ENCODE measurements at regions not wholly inside any gene's neighbourhood (a gene's known extent, or its start where the extent isn't known, plus 50 kb on each side); places are given as distances from the start of the nearest gene placed in this dataset.

- DNase-seq: no peak
These were observed 72.5 kb upstream of the PARP11 start for GRCh38 chr12:3945671-3946070.

DNA sequence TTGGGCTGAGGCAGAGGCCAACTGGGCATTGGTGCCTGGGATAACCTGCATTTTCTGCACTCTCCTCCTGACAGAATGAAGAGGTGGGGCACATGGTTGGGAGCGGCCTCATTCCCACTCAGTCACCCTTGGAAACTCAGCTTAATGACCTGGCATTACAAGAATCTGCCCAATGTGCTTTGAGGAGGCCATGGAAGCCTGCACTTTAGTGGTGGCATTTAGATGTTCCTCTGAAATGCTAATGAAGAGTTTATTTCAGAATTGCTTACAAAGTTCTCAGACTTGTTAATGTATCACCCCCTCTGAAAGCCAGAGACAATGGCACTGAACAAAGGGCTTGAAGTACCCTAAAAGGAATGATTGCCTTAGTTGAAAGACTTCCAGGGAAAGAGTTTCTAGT lies 71.4 kb upstream of the PARP11 start:
- no peak for DNase-seq

- DNase-seq: no peak
These were observed 64.9 kb upstream of the PARP11 start for GRCh38 chr12:3938042-3938544.

DNA sequence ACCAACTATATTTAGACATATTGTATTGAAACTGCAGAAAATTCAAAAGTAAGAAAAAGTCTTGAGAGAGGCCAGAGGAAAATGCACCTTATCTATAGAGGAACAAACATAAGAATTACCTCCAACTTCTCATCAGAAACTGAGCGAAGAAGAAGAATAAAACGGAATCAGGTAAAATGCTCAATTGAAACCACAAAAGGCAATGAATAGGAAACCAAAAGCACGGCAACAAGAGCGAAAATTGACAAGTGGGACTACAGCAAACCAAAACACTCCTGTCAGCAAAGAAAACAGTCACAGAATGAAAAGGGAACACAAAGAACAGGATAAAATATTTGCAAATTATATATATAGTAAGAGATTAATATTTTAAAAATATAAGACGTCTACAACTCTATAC lies 61.9 kb upstream of the PARP11 start:
- DNase-seq: no peak

GRCh38 chr12:3933819-3934192 lies 60.6 kb upstream of the PARP11 start:
- DNase-seq: no peak

DNA sequence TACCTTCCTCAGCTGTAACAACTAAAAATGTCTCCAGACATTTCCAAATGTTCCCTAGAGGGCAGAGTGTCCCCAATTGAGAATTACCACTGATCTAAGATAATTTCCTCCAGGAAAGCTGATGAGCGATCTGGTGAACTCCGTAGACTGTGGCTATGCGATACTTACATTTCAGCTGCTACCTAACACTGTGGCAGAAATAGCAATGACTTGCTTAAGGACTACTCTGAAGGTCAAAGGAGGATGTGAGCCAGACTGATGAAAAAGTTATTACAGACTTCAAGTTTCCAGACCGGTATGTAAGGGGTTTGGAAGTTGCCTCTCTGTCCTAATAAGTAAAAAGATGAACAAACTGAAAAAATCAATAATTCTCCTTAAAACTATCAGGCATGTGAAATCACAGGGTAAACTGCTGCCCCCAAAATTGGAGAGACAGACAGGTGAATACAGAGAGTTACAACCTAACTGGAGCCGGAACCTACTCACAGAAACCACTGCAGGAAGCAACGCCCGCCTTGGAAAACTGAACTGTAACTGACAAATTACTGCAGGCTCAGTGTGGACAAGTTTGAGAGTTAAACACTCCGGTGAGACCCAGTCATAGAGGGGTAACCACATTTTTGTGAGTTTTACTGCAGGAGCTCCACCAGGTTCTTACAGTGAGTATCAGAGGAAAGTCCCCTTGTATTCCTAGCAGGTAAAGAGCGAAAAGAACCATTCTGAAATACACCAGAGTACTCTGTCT lies 60.0 kb upstream of the PARP11 start:
- no peak for DNase-seq

DNA sequence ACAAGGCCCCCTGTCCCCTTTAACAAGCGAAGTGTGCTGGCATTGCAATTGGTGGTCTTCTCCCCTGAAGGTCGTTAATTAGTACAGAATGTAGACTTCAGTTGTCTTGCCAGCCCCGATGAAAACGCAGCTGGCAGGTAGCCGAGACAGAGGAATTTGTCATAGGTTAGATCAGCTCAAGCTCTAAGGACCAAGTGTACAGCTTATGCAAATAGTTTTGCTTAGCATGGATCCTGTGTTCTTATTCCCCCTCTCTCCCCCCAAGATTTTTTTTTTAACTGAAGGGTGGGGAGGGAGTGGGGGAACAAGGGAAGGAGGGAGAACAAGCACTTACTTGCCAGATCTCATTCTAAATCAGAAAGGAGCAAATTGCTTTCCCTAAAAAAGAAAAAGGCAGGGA lies 58.6 kb upstream of the PARP11 start:
- no peak for DNase-seq

DNA sequence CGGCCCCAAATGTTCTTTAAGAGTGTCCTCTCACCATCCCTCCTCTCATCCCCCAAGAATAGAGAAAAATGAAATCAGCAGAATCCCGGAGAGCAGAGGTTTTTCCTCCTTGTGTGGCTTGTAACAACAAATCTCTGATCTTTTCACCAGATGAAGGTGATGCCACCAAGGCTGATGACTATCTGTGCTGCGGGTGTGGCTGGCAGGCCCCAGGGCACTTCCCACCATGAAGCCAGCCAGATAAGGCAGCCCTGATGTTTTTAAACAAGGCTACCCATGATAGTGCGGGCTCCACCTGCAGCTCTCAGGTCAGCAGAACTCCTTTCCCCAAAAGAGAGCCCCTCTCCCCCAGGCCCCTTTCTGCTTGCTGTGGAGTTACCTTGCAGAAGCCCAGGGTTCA lies 58.0 kb upstream of the PARP11 start:
- DNase-seq: no peak

- no peak for DNase-seq
These were observed 56.8 kb upstream of the PARP11 start for GRCh38 chr12:3929875-3930615.

DNA sequence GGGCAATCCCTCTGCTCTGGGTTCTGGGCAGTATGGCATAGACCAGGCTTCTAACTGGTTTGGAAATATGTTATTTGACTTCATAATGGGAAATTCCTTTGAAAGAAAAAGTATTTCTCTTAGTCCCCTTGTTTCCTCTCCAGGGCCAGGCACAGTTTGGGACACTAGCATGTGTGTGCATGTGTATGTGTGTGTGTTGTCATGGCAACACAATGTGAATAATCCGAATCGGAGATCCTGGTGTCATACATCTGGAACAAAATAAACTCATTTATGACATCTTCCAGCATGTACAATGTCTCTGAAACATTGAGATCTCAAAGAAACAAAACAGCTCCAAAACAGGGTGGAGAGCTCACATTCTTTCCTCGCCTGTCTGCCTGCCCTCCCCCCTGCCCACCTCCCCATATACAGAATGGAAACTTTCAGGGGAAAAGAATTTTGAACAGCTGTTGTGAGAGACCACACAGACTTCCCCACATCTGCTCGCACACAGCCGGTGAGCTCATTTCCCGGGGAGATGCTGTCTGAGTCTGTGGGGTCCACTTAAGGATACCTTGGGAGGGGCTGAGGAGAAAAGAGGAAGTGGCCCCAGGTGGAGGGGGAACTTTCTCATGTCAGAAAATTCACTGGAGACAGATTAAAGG lies 55.5 kb upstream of the PARP11 start:
- no peak for DNase-seq

DNA sequence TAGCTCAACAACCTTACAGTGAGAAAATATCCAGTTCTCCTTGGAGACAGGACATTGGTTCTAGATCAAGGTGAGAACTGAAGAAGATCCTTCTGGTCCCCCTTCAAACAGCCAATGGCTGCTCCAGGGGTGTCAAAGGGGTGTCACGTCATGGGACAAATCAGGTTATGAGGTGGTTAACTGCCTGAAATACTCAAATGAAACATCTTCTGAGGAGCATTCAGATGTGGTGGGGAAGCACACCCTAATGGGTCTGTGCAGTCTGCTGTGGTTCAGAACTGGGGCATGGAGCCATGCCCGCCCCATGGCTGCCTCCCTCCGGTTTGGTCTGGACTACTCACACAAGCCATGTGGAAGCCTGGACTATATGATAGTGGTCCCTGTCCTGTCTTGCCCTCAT lies 52.4 kb upstream of the PARP11 start:
- no peak for DNase-seq

DNA sequence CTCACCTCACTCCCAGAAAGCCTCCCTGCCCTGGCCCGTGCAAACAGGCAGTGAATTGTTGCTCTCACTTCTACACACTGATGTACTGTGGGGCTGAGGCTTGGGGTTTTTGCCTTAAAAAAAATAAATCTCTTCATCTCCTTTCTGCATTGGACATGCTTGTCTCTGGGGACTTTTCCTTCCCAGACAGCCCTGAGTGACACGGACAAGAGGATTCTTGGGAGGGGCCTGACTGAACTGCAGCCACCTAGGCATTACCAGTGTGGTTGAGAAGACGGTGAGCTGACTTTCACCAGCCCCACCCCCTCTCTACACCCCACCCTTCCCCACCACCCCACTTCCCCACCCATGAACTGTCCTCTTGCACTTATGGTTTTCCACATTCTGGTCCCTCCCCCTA lies 51.6 kb upstream of the PARP11 start:
- DNase-seq: no peak

DNA sequence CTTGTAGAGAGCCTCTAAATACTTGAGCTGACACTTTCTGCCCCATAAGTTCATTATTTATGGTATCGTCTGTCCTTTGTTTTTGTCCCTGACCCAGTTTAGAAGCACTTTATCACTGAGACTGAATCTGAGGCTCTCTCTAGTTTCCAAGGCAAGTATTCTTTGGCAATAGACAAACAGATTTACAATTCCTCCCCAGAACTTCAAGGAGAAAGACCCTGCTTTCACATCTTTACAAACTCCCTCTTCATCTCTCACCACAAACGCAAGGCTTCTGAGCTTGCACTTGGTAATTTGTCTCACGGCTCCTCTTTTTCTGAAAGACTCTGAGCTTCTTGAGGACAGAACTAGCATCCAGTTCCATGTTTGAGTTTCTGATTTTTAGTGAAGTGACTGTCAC lies 49.8 kb upstream of the PARP11 start:
- no peak for DNase-seq
